ENCODE measurements at regions not wholly inside any gene's neighbourhood (a gene's known extent, or its start where the extent isn't known, plus 50 kb on each side); places are given as distances from the start of the nearest gene placed in this dataset. TPM values are rescaled to one million over a fixed set of nuclear protein-coding genes. Genes with fewer than 3 reads are reported as not detected.
"Not testable (repeated sequence)": the region's sequence is repeated elsewhere in the genome, so short reads cannot be mapped to it uniquely, and the experiment has no call there.

DNA sequence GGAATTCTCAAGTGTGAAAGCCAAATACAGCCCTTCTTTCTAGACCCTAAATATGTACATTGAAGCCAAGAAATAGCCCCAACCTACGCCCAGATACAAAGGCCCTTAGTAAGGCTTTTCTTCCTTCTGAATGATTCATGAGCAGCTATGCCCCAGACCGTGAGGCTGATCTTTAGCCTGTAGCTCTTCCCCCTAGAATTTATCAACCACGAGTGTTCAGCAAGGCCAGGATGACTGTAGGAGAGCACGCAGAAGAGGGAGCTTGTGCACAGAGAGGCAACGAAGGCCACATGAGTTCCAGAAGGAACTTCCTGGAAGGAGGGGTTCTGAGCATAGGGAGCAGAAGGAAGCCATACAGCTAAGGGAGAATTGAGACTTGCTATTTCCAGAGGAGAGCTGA, 53.0 kb upstream of the HABP2 start (continued):
- TF ChIP-seq, protein P1, sequence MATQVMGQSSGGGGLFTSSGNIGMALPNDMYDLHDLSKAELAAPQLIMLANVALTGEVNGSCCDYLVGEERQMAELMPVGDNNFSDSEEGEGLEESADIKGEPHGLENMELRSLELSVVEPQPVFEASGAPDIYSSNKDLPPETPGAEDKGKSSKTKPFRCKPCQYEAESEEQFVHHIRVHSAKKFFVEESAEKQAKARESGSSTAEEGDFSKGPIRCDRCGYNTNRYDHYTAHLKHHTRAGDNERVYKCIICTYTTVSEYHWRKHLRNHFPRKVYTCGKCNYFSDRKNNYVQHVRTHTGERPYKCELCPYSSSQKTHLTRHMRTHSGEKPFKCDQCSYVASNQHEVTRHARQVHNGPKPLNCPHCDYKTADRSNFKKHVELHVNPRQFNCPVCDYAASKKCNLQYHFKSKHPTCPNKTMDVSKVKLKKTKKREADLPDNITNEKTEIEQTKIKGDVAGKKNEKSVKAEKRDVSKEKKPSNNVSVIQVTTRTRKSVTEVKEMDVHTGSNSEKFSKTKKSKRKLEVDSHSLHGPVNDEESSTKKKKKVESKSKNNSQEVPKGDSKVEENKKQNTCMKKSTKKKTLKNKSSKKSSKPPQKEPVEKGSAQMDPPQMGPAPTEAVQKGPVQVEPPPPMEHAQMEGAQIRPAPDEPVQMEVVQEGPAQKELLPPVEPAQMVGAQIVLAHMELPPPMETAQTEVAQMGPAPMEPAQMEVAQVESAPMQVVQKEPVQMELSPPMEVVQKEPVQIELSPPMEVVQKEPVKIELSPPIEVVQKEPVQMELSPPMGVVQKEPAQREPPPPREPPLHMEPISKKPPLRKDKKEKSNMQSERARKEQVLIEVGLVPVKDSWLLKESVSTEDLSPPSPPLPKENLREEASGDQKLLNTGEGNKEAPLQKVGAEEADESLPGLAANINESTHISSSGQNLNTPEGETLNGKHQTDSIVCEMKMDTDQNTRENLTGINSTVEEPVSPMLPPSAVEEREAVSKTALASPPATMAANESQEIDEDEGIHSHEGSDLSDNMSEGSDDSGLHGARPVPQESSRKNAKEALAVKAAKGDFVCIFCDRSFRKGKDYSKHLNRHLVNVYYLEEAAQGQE (IDR thresholded peaks at IDR 0.05; ENCODE audit: unreplicated experiment), result no peak
- TF ChIP-seq JUNB (IDR thresholded peaks at IDR 0.05; ENCODE audit: unreplicated experiment) (no peak), POLR2AphosphoS5 (IDR thresholded peaks at IDR 0.05; ENCODE audit: low read depth) (no peak), EZH2phosphoT487 (IDR thresholded peaks at IDR 0.05; ENCODE audit: unreplicated experiment) (no peak), NANOG (IDR thresholded peaks at IDR 0.05; ENCODE audit: borderline replicate concordance) (no peak), CREB1 (CRISPR knock-in tag; IDR thresholded peaks at IDR 0.05; ENCODE audit: low read depth) (no peak)
- TF ChIP-seq, protein P2, sequence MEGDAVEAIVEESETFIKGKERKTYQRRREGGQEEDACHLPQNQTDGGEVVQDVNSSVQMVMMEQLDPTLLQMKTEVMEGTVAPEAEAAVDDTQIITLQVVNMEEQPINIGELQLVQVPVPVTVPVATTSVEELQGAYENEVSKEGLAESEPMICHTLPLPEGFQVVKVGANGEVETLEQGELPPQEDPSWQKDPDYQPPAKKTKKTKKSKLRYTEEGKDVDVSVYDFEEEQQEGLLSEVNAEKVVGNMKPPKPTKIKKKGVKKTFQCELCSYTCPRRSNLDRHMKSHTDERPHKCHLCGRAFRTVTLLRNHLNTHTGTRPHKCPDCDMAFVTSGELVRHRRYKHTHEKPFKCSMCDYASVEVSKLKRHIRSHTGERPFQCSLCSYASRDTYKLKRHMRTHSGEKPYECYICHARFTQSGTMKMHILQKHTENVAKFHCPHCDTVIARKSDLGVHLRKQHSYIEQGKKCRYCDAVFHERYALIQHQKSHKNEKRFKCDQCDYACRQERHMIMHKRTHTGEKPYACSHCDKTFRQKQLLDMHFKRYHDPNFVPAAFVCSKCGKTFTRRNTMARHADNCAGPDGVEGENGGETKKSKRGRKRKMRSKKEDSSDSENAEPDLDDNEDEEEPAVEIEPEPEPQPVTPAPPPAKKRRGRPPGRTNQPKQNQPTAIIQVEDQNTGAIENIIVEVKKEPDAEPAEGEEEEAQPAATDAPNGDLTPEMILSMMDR (conservative IDR thresholded peaks at IDR 0.05; ENCODE audit: low read depth in 2 of 2), result no peak

DNA sequence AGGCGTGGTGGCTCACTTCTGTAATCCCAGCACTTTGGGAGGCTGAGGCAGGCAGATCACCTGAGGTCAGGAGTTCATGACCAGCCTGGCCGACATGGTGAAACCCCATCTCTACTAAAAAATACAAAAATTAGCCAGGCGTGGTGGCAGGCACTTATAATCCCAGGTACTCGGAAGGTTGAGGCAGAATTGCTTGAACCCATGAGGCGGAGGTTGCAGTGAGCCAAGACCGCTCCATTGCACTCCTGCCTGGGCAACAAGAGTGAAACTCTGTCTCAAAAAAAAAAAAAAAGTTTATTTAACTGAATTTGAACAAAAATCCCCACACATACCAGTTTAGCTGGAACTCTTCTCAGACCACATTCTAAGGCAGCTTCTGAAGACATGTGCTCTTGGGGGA, 51.8 kb upstream of the HABP2 start:
- DNase-seq (ENCODE audit: low spot score); H3K4me1 Mint-ChIP-seq; H2AFZ ChIP-seq; H3K4me2 ChIP-seq; ATAC-seq; H3K4me3 Mint-ChIP-seq; H3K27me3 ChIP-seq (ENCODE audit: insufficient read depth); H4K20me1 ChIP-seq (replicated peaks; ENCODE audit: insufficient read depth); H3F3A ChIP-seq (replicated peaks; ENCODE audit: low read depth); H3K27ac ChIP-seq (ENCODE audit: low read depth); H3K9me3 Mint-ChIP-seq; H3K36me3 ChIP-seq (ENCODE audit: insufficient read depth); H3K27me3 Mint-ChIP-seq (ENCODE audit: insufficient read depth, low read depth, poor library complexity); H3K27ac Mint-ChIP-seq; H3K4me1 ChIP-seq (ENCODE audit: insufficient read depth); H3K79me2 ChIP-seq (replicated peaks; ENCODE audit: insufficient read depth); H3K36me3 Mint-ChIP-seq (ENCODE audit: low read depth); H3K4me3 ChIP-seq: not testable (repeated sequence)
- H3K9me2 ChIP-seq (ENCODE audit: insufficient read depth), result 0 out of 2 replicates have a peak, but pooled peaks cover 13% of the 10 kb centered on the region

Small RNA genes lying in the stretch of these regions (small RNA-seq; reads per million reads assigned to genes)
- gene RNU7-165P (ENCODE audit: low replicate concordance), result not detected
